Trophoblast cell (in vitro differentiated cells and primary cell): ENCODE measurements at regions not wholly inside any gene's neighbourhood (a gene's known extent, or its start where the extent isn't known, plus 50 kb on each side); places are given as distances from the start of the nearest gene placed in this dataset.

ENCODE experiments used
- DNase-seq, 2 donors: peaks; one replicate each; pipeline ENCODE4 v3.0.0-alpha.2; 2016
- H2AFZ ChIP-seq: 2 replicates; pipeline ENCODE4 v1.6.1; 2013; ENCODE audit warnings: low read length, moderate library complexity, mild to moderate bottlenecking; ENCODE audit not compliant: insufficient read depth, poor library complexity
- H2AK5ac ChIP-seq: 2 replicates; pipeline ENCODE4 v1.6.1; 2013; ENCODE audit warnings: mild to moderate bottlenecking, low read length
- H2BK120ac ChIP-seq: 2 replicates; pipeline ENCODE4 v1.6.1; 2013; ENCODE audit warnings: low read length, mild to moderate bottlenecking, moderate library complexity; ENCODE audit not compliant: insufficient read depth, poor library complexity
- H2BK12ac ChIP-seq: 2 replicates; pipeline ENCODE4 v1.6.1; 2013; ENCODE audit warnings: mild to moderate bottlenecking, low read length, moderate library complexity
- H2BK5ac ChIP-seq: 2 replicates; pipeline ENCODE4 v1.6.1; 2013; ENCODE audit warnings: low read length, low read depth, moderate library complexity, mild to moderate bottlenecking; ENCODE audit not compliant: poor library complexity
- H3K14ac ChIP-seq: 2 replicates; pipeline ENCODE4 v1.6.1; 2013; ENCODE audit warnings: mild to moderate bottlenecking, low read length
- H3K18ac ChIP-seq: 2 replicates; pipeline ENCODE4 v1.6.1; 2013; ENCODE audit warnings: mild to moderate bottlenecking, low read length
- H3K23ac ChIP-seq: 2 replicates; pipeline ENCODE4 v1.6.1; 2013; ENCODE audit warnings: low read length
- H3K27ac ChIP-seq: 2 replicates; pipeline ENCODE4 v1.5.1; 2013; ENCODE audit warnings: low read depth, mild to moderate bottlenecking, inconsistent platforms, low read length, moderate library complexity
- H3K27me3 ChIP-seq: 2 replicates; pipeline ENCODE4 v1.6.1; 2013; ENCODE audit warnings: inconsistent platforms, mild to moderate bottlenecking, low read length, moderate library complexity; ENCODE audit not compliant: insufficient read depth
- H3K36me3 ChIP-seq, 2 experiments: 1 replicate in 1 of 2; 2 replicates in 1 of 2; pipeline ENCODE4 v1.6.1; 2013; ENCODE audit warnings: low read length in 2 of 2, mild to moderate bottlenecking in 2 of 2, moderate library complexity in 1 of 2; ENCODE audit not compliant: insufficient read depth in 2 of 2, control insufficient read depth in 1 of 2
- H3K4ac ChIP-seq: 2 replicates; pipeline ENCODE4 v1.6.1; 2013; ENCODE audit warnings: low read depth, mild to moderate bottlenecking, low read length, moderate library complexity
- H3K4me1 ChIP-seq, 2 experiments: 1 replicate in 1 of 2; 2 replicates in 1 of 2; pipeline ENCODE4 v1.6.1; 2013; ENCODE audit warnings: low read length in 2 of 2, mild to moderate bottlenecking in 2 of 2, moderate library complexity in 1 of 2; ENCODE audit not compliant: insufficient read depth in 2 of 2, control insufficient read depth in 1 of 2
- H3K4me2 ChIP-seq: 2 replicates; pipeline ENCODE4 v1.6.1; 2013; ENCODE audit warnings: inconsistent platforms, mild to moderate bottlenecking, low read length, moderate library complexity
- H3K4me3 ChIP-seq: 2 replicates; pipeline ENCODE4 v1.5.1; 2013; ENCODE audit warnings: mild to moderate bottlenecking, low read depth, low read length, inconsistent platforms
- H3K79me1 ChIP-seq: one replicate; pipeline ENCODE4 v1.6.1; 2013; ENCODE audit warnings: low read length
- H3K79me2 ChIP-seq: 2 replicates; pipeline ENCODE4 v1.6.1; 2013; ENCODE audit warnings: low read length, mild to moderate bottlenecking; ENCODE audit not compliant: control insufficient read depth, insufficient read depth, poor library complexity
- H3K9ac ChIP-seq: 2 replicates; pipeline ENCODE4 v1.6.1; 2013; ENCODE audit warnings: mild to moderate bottlenecking, low read length
- H3K9me3 ChIP-seq: 2 replicates; pipeline ENCODE4 v1.6.1; 2013; ENCODE audit warnings: low read depth, mild to moderate bottlenecking, control low read depth, inconsistent platforms, low read length; ENCODE audit not compliant: insufficient read depth
- H4K12ac ChIP-seq: 2 replicates; pipeline ENCODE4 v1.6.1; 2013; ENCODE audit warnings: low read depth, mild to moderate bottlenecking, low read length, moderate library complexity
- H4K8ac ChIP-seq: 2 replicates; pipeline ENCODE4 v1.6.1; 2013; ENCODE audit warnings: low read depth, mild to moderate bottlenecking, low read length, moderate library complexity
- H4K91ac ChIP-seq: one replicate; pipeline ENCODE4 v1.6.1; 2013; ENCODE audit warnings: low read depth, mild to moderate bottlenecking, low read length, moderate library complexity
- WGBS: extraction: QIAGEN DNeasy Blood & Tissue Kit; methylation state at CpG from one replicate; pipeline ENCODE4 v1.1.7; 2013; ENCODE audit warnings: missing lambda C conversion rate; ENCODE audit not compliant: insufficient read length, insufficient coverage; ENCODE audit errors: extremely low coverage; 5-methylcytosine and 5-hydroxymethylcytosine counted together

- H4K91ac ChIP-seq, result no peak overlapping the region
Observed at GRCh38 chr6:144646093-144647056, 361.2 kb downstream of the UTRN start.

GRCh38 chr6:144647406-144647964 lies 362.4 kb downstream of the UTRN start:
- no peak overlapping the region for H3K9ac ChIP-seq
- no peak overlapping the region for H3K4me3 ChIP-seq
- H3K4ac ChIP-seq, result no peak overlapping the region
- no peak overlapping the region for H3K4me2 ChIP-seq
- no peaks in the 10 kb centered on the region for H3K9me3 ChIP-seq
- no peaks in the 10 kb centered on the region for H3K4me1 ChIP-seq
- H2AK5ac ChIP-seq, result no peak overlapping the region
- H3K27ac ChIP-seq, result no peak overlapping the region
- no peak overlapping the region for H2AFZ ChIP-seq
- WGBS, result no CpG with 5 or more reads among the region's 6 CpGs
- no peaks in the 10 kb centered on the region for H3K79me2 ChIP-seq
- DNase-seq, result peak in 1 of 2 donors; percentile 9
- H2BK12ac ChIP-seq, result no peak overlapping the region
- H3K79me1 ChIP-seq, result peaks cover 1% of the 10 kb centered on the region
- H2BK120ac ChIP-seq, result no peak overlapping the region
- H4K8ac ChIP-seq, result no peak overlapping the region
- H4K91ac ChIP-seq, result no peak overlapping the region
- H4K12ac ChIP-seq, result no peak overlapping the region
- H3K23ac ChIP-seq, result no peak overlapping the region
- no peaks in the 10 kb centered on the region for H3K36me3 ChIP-seq
- H2BK5ac ChIP-seq, result no peak overlapping the region
- H3K18ac ChIP-seq, result no peak overlapping the region
- H3K14ac ChIP-seq, result no peak overlapping the region
- no peaks in the 10 kb centered on the region for H3K27me3 ChIP-seq

More at GRCh38 chr6:144646093-144647056, 361.2 kb downstream of the UTRN start:
- peak in 1 of 2 donors; percentile 17 for DNase-seq
- Histone ChIP-seq H3K9ac (no peak overlapping the region), H3K79me2 (no peaks in the 10 kb centered on the region), H2AFZ (no peak overlapping the region), H3K23ac (no peak overlapping the region), H2AK5ac (no peak overlapping the region), H3K4ac (no peak overlapping the region), H4K12ac (no peak overlapping the region), H2BK12ac (no peak overlapping the region), H3K27me3 (no peaks in the 10 kb centered on the region), H3K18ac (no peak overlapping the region), H2BK120ac (no peak overlapping the region), H4K8ac (no peak overlapping the region), H3K36me3 (no peaks in the 10 kb centered on the region), H3K4me2 (no peak overlapping the region), H2BK5ac (no peak overlapping the region), H3K4me1 (no peaks in the 10 kb centered on the region), H3K4me3 (no peak overlapping the region), H3K79me1 (peaks cover 1% of the 10 kb centered on the region), H3K9me3 (no peaks in the 10 kb centered on the region), H3K14ac (no peak overlapping the region), H3K27ac (no peak overlapping the region)
- no CpG with 5 or more reads among the region's 4 CpGs for WGBS

- Histone ChIP-seq H3K4me3 (no peak overlapping the region), H2BK5ac (no peak overlapping the region), H4K8ac (no peak overlapping the region), H3K18ac (no peak overlapping the region), H2BK120ac (no peak overlapping the region), H3K4me2 (no peak overlapping the region), H3K27ac (no peak overlapping the region), H4K91ac (no peak overlapping the region), H4K12ac (no peak overlapping the region), H3K23ac (no peak overlapping the region), H2AK5ac (no peak overlapping the region), H3K4me1 (no peaks in the 10 kb centered on the region), H3K4ac (no peak overlapping the region), H3K9ac (no peak overlapping the region), H3K79me2 (no peaks in the 10 kb centered on the region), H2BK12ac (no peak overlapping the region), H3K9me3 (no peaks in the 10 kb centered on the region), H3K27me3 (no peaks in the 10 kb centered on the region), H2AFZ (no peak overlapping the region), H3K14ac (no peak overlapping the region), H3K36me3 (no peaks in the 10 kb centered on the region), H3K79me1 (peaks cover 1% of the 10 kb centered on the region)
- no peak for DNase-seq
- WGBS, result no CpG with 5 or more reads among the region's 3 CpGs
Observed at GRCh38 chr6:144647971-144648651, 363.0 kb downstream of the UTRN start.

- H3K9ac ChIP-seq, result no peak overlapping the region
- H3K14ac ChIP-seq, result no peak overlapping the region
- no peak overlapping the region for H4K12ac ChIP-seq
- no peaks in the 10 kb centered on the region for H3K4me1 ChIP-seq
- H3K27me3 ChIP-seq, result no peaks in the 10 kb centered on the region
- no peak overlapping the region for H2BK120ac ChIP-seq
- no peak overlapping the region for H4K91ac ChIP-seq
- H3K27ac ChIP-seq, result no peak overlapping the region
- H2BK5ac ChIP-seq, result no peak overlapping the region
- H2BK12ac ChIP-seq, result no peak overlapping the region
- H3K4me3 ChIP-seq, result no peak overlapping the region
- H3K4ac ChIP-seq, result no peak overlapping the region
- H3K4me2 ChIP-seq, result no peak overlapping the region
- H3K9me3 ChIP-seq, result no peaks in the 10 kb centered on the region
- H3K79me2 ChIP-seq, result no peaks in the 10 kb centered on the region
- no peak for DNase-seq
- no CpG with 5 or more reads among the region's 2 CpGs for WGBS
- H3K36me3 ChIP-seq, result no peaks in the 10 kb centered on the region
- no peak overlapping the region for H4K8ac ChIP-seq
- H2AK5ac ChIP-seq, result no peak overlapping the region
- H3K18ac ChIP-seq, result no peak overlapping the region
- peaks cover 1% of the 10 kb centered on the region for H3K79me1 ChIP-seq
- H2AFZ ChIP-seq, result no peak overlapping the region
- no peak overlapping the region for H3K23ac ChIP-seq
Observed at GRCh38 chr6:144649085-144649484, 363.9 kb downstream of the UTRN start.
